ENCODE measurements at regions not wholly inside any gene's neighbourhood (a gene's known extent, or its start where the extent isn't known, plus 50 kb on each side); places are given as distances from the start of the nearest gene placed in this dataset.

GRCh38 chrX:69278031-69278687 is 112.9 kb upstream of the PJA1 start:
- intact Hi-C loops (cut with DNase I) = no loop called here
- no peak for DNase-seq (ENCODE audit: low spot score in 2 of 2)
- no peaks in the 10 kb centered on the region for H3K36me3 ChIP-seq
- no peak for TF ChIP-seq CTCF (IDR thresholded peaks at IDR 0.05)
- no peak overlapping the region for H3K27ac ChIP-seq
- H3K9me3 ChIP-seq = no peaks in the 10 kb centered on the region
- no peaks in the 10 kb centered on the region for H3K4me1 ChIP-seq
- H3K4me3 ChIP-seq = no peak overlapping the region
- H3K27me3 ChIP-seq = no peaks in the 10 kb centered on the region

GRCh38 chrX:69277369-69277990 is 112.2 kb upstream of the PJA1 start:
- no peak for DNase-seq (ENCODE audit: low spot score in 2 of 2)
- H3K9me3 ChIP-seq = no peaks in the 10 kb centered on the region
- H3K27ac ChIP-seq = no peak overlapping the region
- H3K4me3 ChIP-seq = no peak overlapping the region
- TF ChIP-seq CTCF (IDR thresholded peaks at IDR 0.05) = no peak
- H3K4me1 ChIP-seq = no peaks in the 10 kb centered on the region
- no peaks in the 10 kb centered on the region for H3K27me3 ChIP-seq
- H3K36me3 ChIP-seq = no peaks in the 10 kb centered on the region
- intact Hi-C loops (cut with DNase I) = no loop called here

DNA sequence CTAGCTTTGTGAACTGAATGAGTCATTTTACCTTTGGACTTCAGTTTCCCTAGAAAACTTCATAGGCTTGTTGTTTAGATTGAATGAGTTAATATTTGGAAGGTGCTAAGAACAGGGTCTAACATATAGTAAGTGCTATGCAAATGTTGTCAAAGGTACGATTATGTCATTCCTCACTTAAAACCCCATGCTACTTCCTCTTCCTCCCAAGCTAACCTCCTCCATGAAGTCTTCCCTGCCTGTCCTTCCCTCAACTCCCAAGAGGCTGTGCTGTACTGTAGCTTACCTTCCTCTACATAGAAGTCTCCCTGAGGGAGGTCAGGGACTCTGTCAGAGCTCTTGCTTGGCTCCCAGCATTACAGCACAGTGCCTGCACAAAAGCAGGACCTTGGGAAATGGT is 103.4 kb upstream of the PJA1 start:
- H3K36me3 ChIP-seq = no peaks in the 10 kb centered on the region

DNA sequence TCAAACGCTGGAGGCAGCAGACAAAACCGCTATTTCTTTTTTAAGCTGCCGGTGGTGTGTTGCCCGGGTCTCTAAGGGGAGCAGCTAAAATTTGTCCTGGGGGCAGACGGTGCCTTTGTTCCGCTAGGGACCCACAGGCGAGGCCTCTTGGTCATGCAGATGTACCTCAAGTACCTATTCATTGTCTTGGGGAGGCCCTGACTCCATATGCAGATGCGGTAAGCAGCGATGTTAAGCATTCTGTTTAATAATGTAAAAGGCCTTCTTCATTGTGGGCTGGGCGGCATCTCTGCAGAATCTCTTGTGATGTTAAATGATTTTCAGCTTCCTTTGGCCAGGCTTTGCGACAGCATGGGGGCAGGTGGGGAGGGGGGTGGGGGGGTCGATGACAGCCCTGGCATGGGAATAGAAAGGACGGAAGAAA is 98.9 kb upstream of the PJA1 start:
- H3K36me3 ChIP-seq = no peaks in the 10 kb centered on the region
- no peak for TF ChIP-seq CTCF (IDR thresholded peaks at IDR 0.05)
- no peak overlapping the region for H3K27ac ChIP-seq
- no peaks in the 10 kb centered on the region for H3K27me3 ChIP-seq
- no peak overlapping the region for H3K4me3 ChIP-seq
- no peaks in the 10 kb centered on the region for H3K4me1 ChIP-seq
- H3K9me3 ChIP-seq = no peaks in the 10 kb centered on the region
- no peak for DNase-seq (ENCODE audit: low spot score in 2 of 2)
- intact Hi-C loops (cut with DNase I) = no loop called here

More for the DNA sequence above, 103.4 kb upstream of the PJA1 start:
- TF ChIP-seq CTCF (IDR thresholded peaks at IDR 0.05) = no peak
- Histone ChIP-seq H3K9me3 (no peaks in the 10 kb centered on the region), H3K4me1 (no peaks in the 10 kb centered on the region), H3K27ac (no peak overlapping the region), H3K27me3 (no peaks in the 10 kb centered on the region), H3K4me3 (no peak overlapping the region)
- no peak for DNase-seq (ENCODE audit: low spot score in 2 of 2)
- intact Hi-C loops (cut with DNase I) = no loop called here

DNA sequence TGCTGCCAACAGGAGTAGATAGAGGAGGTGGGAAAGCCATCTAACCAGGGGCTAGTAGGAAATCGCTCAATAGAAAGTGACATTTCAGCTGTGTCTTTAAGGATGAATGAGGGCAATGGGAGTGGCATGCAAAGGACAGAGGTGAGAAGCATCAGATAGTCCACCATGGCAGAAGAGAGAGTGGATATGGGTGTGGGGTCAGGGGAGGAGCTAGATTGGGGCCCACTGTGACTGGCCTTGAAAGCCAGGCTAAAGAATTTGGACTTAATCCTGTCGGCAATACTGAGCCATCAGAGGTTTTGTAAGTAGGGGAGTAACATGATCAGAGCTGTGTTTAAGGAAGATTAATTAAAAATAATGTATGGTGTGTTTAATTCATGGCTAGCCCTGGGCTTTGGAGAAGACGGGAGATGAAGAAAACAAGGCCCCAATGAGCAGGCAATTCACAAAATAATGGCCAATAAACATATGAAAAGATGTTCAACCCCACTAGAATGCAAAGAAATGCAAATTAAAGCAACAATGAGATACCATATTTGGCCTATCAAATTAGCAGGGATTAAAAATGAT is 98.1 kb upstream of the PJA1 start:
- H3K4me3 ChIP-seq = no peak overlapping the region
- H3K27ac ChIP-seq = no peak overlapping the region
- H3K27me3 ChIP-seq = no peaks in the 10 kb centered on the region
- intact Hi-C loops (cut with DNase I) = no loop called here
- no peaks in the 10 kb centered on the region for H3K36me3 ChIP-seq
- no peaks in the 10 kb centered on the region for H3K4me1 ChIP-seq
- TF ChIP-seq CTCF (IDR thresholded peaks at IDR 0.05) = no peak
- no peak for DNase-seq (ENCODE audit: low spot score in 2 of 2)
- H3K9me3 ChIP-seq = no peaks in the 10 kb centered on the region

Measured in ascending aorta (tissue), 2 donors.